Astrocyte (in vitro differentiated cells and primary cell): ENCODE measurements at regions not wholly inside any gene's neighbourhood (a gene's known extent, or its start where the extent isn't known, plus 50 kb on each side); places are given as distances from the start of the nearest gene placed in this dataset.

Experiments
- DNase-seq: peaks from one replicate; pipeline ENCODE4 v3.0.0-alpha.2; 2010; ENCODE audit warnings: low read depth
- FAIRE-seq: peaks from 2 replicates; lab custom pipeline; 2011; peaks lifted over from hg19 to GRCh38; lab: Jason Lieb, UNC
- H2AFZ ChIP-seq: 2 replicates; pipeline ENCODE4 v1.6.0; 2012; ENCODE audit warnings: low read depth, low read length, inconsistent platforms
- H3K27ac ChIP-seq: 2 replicates; pipeline ENCODE4 v1.5.1; 2011; ENCODE audit warnings: low read depth, low read length, inconsistent platforms
- H3K27me3 ChIP-seq: 2 replicates; pipeline ENCODE4 v1.6.0; 2011; ENCODE audit warnings: low read length, inconsistent platforms; ENCODE audit not compliant: insufficient read depth
- H3K36me3 ChIP-seq: 2 replicates; pipeline ENCODE4 v1.5.1; 2011; ENCODE audit warnings: low read length, inconsistent platforms; ENCODE audit not compliant: insufficient read depth
- H3K4me1 ChIP-seq: 2 replicates; pipeline ENCODE4 v1.5.1; 2011; ENCODE audit warnings: low read length, inconsistent platforms; ENCODE audit not compliant: insufficient read depth
- H3K4me2 ChIP-seq: 2 replicates; pipeline ENCODE4 v1.6.0; 2012; ENCODE audit warnings: low read length, inconsistent platforms
- H3K4me3 ChIP-seq: 2 replicates; pipeline ENCODE4 v1.5.1; 2011; ENCODE audit warnings: low read depth, mild to moderate bottlenecking, low read length, inconsistent platforms; ENCODE audit not compliant: insufficient read depth
- H3K79me2 ChIP-seq: 2 replicates; pipeline ENCODE4 v1.6.0; 2012; ENCODE audit warnings: mild to moderate bottlenecking, low read length, inconsistent platforms; ENCODE audit not compliant: insufficient read depth
- H3K9ac ChIP-seq: 2 replicates; pipeline ENCODE4 v1.6.0; 2012; ENCODE audit warnings: mild to moderate bottlenecking, low read length, inconsistent platforms
- H3K9me3 ChIP-seq: 2 replicates; pipeline ENCODE4 v1.5.1; 2012; ENCODE audit warnings: low read depth, mild to moderate bottlenecking, low read length, inconsistent platforms; ENCODE audit not compliant: insufficient read depth
- H4K20me1 ChIP-seq: 2 replicates; pipeline ENCODE4 v1.6.0; 2012; ENCODE audit warnings: low read length, inconsistent platforms; ENCODE audit not compliant: insufficient read depth
- H3K27ac Mint-ChIP-seq: one replicate; pipeline ENCODE4 v1.8.0; 2021; ENCODE audit warnings: mild to moderate bottlenecking, mixed read lengths; ENCODE audit not compliant: unreplicated experiment
- H3K27me3 Mint-ChIP-seq: one replicate; pipeline ENCODE4 v1.8.0; 2021; ENCODE audit warnings: low read depth, mixed read lengths; ENCODE audit not compliant: unreplicated experiment
- H3K36me3 Mint-ChIP-seq: one replicate; pipeline ENCODE4 v1.8.0; 2021; ENCODE audit warnings: low read depth, mixed read lengths; ENCODE audit not compliant: unreplicated experiment
- H3K4me1 Mint-ChIP-seq: one replicate; pipeline ENCODE4 v1.8.0; 2021; ENCODE audit warnings: low read depth, mixed read lengths; ENCODE audit not compliant: unreplicated experiment
- H3K4me3 Mint-ChIP-seq: one replicate; pipeline ENCODE4 v1.8.0; 2021; ENCODE audit warnings: mild to moderate bottlenecking, moderate library complexity, mixed read lengths; ENCODE audit not compliant: unreplicated experiment
- H3K9me3 Mint-ChIP-seq: one replicate; pipeline ENCODE4 v1.8.0; 2021; ENCODE audit warnings: mild to moderate bottlenecking, mixed read lengths; ENCODE audit not compliant: unreplicated experiment
- EZH2 ChIP-seq: IDR thresholded peaks from 2 replicates; pipeline ENCODE4 v1.6.1; 2012; ENCODE audit warnings: mild to moderate bottlenecking, low read length, inconsistent platforms; ENCODE audit not compliant: insufficient read depth
- TF ChIP-seq, protein P1 (sequence below): IDR thresholded peaks from 2 replicates; pipeline ENCODE4 v1.5.1; 2011; ENCODE audit warnings: low read depth, mild to moderate bottlenecking, inconsistent platforms, low read length, moderate library complexity; ENCODE audit not compliant: insufficient read depth

- no peak overlapping the region for H3K27ac Mint-ChIP-seq
- no peak overlapping the region for H3K9ac ChIP-seq
- peaks cover 2% of the 10 kb centered on the region for H3K4me1 Mint-ChIP-seq
- H4K20me1 ChIP-seq = no peaks in the 10 kb centered on the region
- H3K79me2 ChIP-seq = no peaks in the 10 kb centered on the region
- DNase-seq = no peak
- no peaks in the 10 kb centered on the region for H3K9me3 ChIP-seq
- TF ChIP-seq EZH2 = no peak
- TF ChIP-seq, protein P1, sequence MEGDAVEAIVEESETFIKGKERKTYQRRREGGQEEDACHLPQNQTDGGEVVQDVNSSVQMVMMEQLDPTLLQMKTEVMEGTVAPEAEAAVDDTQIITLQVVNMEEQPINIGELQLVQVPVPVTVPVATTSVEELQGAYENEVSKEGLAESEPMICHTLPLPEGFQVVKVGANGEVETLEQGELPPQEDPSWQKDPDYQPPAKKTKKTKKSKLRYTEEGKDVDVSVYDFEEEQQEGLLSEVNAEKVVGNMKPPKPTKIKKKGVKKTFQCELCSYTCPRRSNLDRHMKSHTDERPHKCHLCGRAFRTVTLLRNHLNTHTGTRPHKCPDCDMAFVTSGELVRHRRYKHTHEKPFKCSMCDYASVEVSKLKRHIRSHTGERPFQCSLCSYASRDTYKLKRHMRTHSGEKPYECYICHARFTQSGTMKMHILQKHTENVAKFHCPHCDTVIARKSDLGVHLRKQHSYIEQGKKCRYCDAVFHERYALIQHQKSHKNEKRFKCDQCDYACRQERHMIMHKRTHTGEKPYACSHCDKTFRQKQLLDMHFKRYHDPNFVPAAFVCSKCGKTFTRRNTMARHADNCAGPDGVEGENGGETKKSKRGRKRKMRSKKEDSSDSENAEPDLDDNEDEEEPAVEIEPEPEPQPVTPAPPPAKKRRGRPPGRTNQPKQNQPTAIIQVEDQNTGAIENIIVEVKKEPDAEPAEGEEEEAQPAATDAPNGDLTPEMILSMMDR = no peak
- H3K4me3 ChIP-seq = no peak overlapping the region
- H3K36me3 Mint-ChIP-seq = no peaks in the 10 kb centered on the region
- H3K9me3 Mint-ChIP-seq = no peaks in the 10 kb centered on the region
- H3K4me2 ChIP-seq = no peak overlapping the region
- H3K36me3 ChIP-seq = no peaks in the 10 kb centered on the region
- H3K27ac ChIP-seq = no peak overlapping the region
- H3K4me1 ChIP-seq = peaks cover 6% of the 10 kb centered on the region
- FAIRE-seq = no peak
- no peaks in the 10 kb centered on the region for H3K27me3 ChIP-seq
- H2AFZ ChIP-seq = no peak overlapping the region
- no peaks in the 10 kb centered on the region for H3K27me3 Mint-ChIP-seq
- H3K4me3 Mint-ChIP-seq = no peak overlapping the region
Measured at GRCh38 chr2:183490489-183490888, 366.2 kb downstream of the NUP35 start.

DNA sequence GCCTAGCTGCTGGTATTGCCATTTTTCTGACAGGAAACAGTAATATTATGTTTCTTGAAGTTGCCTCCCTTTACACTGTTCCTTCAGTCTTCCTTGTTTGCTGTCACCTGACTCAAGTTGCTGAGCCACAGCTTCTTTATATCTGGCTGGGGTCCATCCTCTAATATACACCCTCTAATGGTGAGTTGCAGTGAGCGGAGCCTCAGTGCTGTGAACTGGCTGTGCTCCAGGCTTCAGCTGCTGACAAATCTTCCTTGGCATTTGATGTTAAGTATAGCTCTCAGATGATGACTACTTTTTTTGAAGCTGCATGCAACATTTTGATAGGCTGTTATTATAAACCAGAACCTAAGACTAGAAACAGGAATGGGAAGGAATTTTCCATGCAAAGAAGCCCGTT, 366.7 kb downstream of the NUP35 start:
- TF ChIP-seq EZH2 = no peak
- TF ChIP-seq, protein P1 = no peak
- no peak overlapping the region for H3K27ac Mint-ChIP-seq
- Histone ChIP-seq H3K79me2 (no peaks in the 10 kb centered on the region), H3K27me3 (no peaks in the 10 kb centered on the region), H3K4me3 (no peak overlapping the region), H3K4me2 (no peak overlapping the region), H2AFZ (no peak overlapping the region), H3K9ac (no peak overlapping the region), H3K36me3 (no peaks in the 10 kb centered on the region), H4K20me1 (no peaks in the 10 kb centered on the region), H3K27ac (no peak overlapping the region), H3K4me1 (peaks cover 6% of the 10 kb centered on the region), H3K9me3 (no peaks in the 10 kb centered on the region)
- H3K27me3 Mint-ChIP-seq = no peaks in the 10 kb centered on the region
- FAIRE-seq = no peak
- no peak overlapping the region for H3K4me3 Mint-ChIP-seq
- H3K4me1 Mint-ChIP-seq = peaks cover 4% of the 10 kb centered on the region
- peak; percentile 69 for DNase-seq
- H3K36me3 Mint-ChIP-seq = no peaks in the 10 kb centered on the region
- H3K9me3 Mint-ChIP-seq = no peaks in the 10 kb centered on the region

DNA sequence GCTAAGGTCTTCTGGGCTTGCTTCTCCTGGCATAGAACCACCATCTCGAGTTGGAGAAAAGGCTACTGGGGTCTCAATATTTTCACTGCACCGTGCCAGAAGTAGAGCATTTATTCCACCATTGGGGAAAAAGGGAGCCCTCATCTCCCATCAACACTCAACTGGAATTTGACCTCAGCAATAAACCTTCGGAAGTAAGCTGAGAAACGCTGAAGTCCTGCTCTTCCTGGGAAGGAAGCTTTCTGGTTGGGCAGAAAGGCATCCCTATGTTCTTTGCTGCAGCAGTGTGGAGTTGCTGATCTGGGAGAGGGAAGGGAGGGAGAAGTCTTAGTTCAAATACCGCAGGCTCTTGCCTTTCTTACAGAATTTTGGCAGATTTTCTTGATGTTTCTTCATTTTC, 368.8 kb downstream of the NUP35 start:
- no peaks in the 10 kb centered on the region for H3K79me2 ChIP-seq
- DNase-seq (no peak), FAIRE-seq (no peak)
- H3K4me3 ChIP-seq = no peak overlapping the region
- H3K9ac ChIP-seq = no peak overlapping the region
- no peaks in the 10 kb centered on the region for H4K20me1 ChIP-seq
- Mint-ChIP-seq H3K27me3 (no peaks in the 10 kb centered on the region), H3K27ac (no peak overlapping the region), H3K9me3 (no peaks in the 10 kb centered on the region), H3K4me1 (peaks cover 7% of the 10 kb centered on the region), H3K4me3 (no peak overlapping the region), H3K36me3 (no peaks in the 10 kb centered on the region)
- peaks cover 6% of the 10 kb centered on the region for H3K4me1 ChIP-seq
- H3K4me2 ChIP-seq = no peak overlapping the region
- H2AFZ ChIP-seq = no peak overlapping the region
- TF ChIP-seq, protein P1 = no peak
- TF ChIP-seq EZH2 = no peak
- H3K9me3 ChIP-seq = no peaks in the 10 kb centered on the region
- no peaks in the 10 kb centered on the region for H3K27me3 ChIP-seq
- H3K27ac ChIP-seq = no peak overlapping the region
- H3K36me3 ChIP-seq = no peaks in the 10 kb centered on the region
